ENCODE measurements at regions not wholly inside any gene's neighbourhood (a gene's known extent, or its start where the extent isn't known, plus 50 kb on each side); places are given as distances from the start of the nearest gene placed in this dataset.
"Not testable (repeated sequence)": the region's sequence is repeated elsewhere in the genome, so short reads cannot be mapped to it uniquely, and the experiment has no call there.

- no peak for DNase-seq
Measured at GRCh38 chrX:131595120-131595519, 51.2 kb downstream of the OR13H1 start.

- no peak for DNase-seq
Measured at GRCh38 chrX:131607792-131608369, 64.0 kb downstream of the OR13H1 start.

GRCh38 chrX:131609480-131609879 lies 65.6 kb downstream of the OR13H1 start:
- DNase-seq = no peak

- no peak for DNase-seq
Measured at GRCh38 chrX:131613260-131613659, 69.4 kb downstream of the OR13H1 start.

- no peak for DNase-seq
Measured at GRCh38 chrX:131614241-131614640, 70.4 kb downstream of the OR13H1 start.

GRCh38 chrX:131617182-131617581 lies 73.3 kb downstream of the OR13H1 start:
- no peak for DNase-seq

- DNase-seq = no peak
Measured at GRCh38 chrX:131621650-131622049, 77.8 kb downstream of the OR13H1 start.

- DNase-seq = no peak
Measured at GRCh38 chrX:131626681-131627296, 82.9 kb downstream of the OR13H1 start.

- DNase-seq = no peak
Measured at GRCh38 chrX:131630534-131630933, 86.7 kb downstream of the OR13H1 start.

GRCh38 chrX:131633285-131633917 lies 89.5 kb downstream of the OR13H1 start:
- DNase-seq = peak; percentile 21

- DNase-seq = no peak
Measured at GRCh38 chrX:131634900-131635299, 91.0 kb downstream of the OR13H1 start.

GRCh38 chrX:131646106-131646505 lies 102.2 kb downstream of the OR13H1 start:
- no peak for DNase-seq

- no peak for DNase-seq
Measured at GRCh38 chrX:131649741-131650140, 105.9 kb downstream of the OR13H1 start.

- DNase-seq = no peak
Measured at GRCh38 chrX:131650637-131651410, 107.0 kb downstream of the OR13H1 start.

- DNase-seq = not testable (repeated sequence)
Measured at GRCh38 chrX:131663726-131664125, 119.9 kb downstream of the OR13H1 start.

GRCh38 chrX:131671735-131672134 lies 127.9 kb downstream of the OR13H1 start:
- DNase-seq = no peak

- DNase-seq = no peak
Measured at GRCh38 chrX:131675596-131676194, 131.8 kb downstream of the OR13H1 start.

- DNase-seq = peak; percentile 39
Measured at GRCh38 chrX:131677655-131678628, 134.1 kb downstream of the OR13H1 start.

- DNase-seq = not testable (repeated sequence)
Measured at GRCh38 chrX:131682735-131683134, 138.9 kb downstream of the OR13H1 start.

- no peak for DNase-seq
Measured at GRCh38 chrX:131693359-131693758, 149.5 kb downstream of the OR13H1 start.

- DNase-seq = not testable (repeated sequence)
Measured at GRCh38 chrX:131696989-131697388, 153.1 kb downstream of the OR13H1 start.

- no peak for DNase-seq
Measured at GRCh38 chrX:131703646-131704045, 159.8 kb downstream of the OR13H1 start.
